PC-9 (cell line): ENCODE measurements at regions not wholly inside any gene's neighbourhood (a gene's known extent, or its start where the extent isn't known, plus 50 kb on each side); places are given as distances from the start of the nearest gene placed in this dataset.

ENCODE experiments used
- CTCF ChIP-seq: fragments of 200-600 bp; sonication (generic); conservative IDR thresholded peaks from 2 replicates; pipeline ENCODE4 v1.6.1; 2017; ENCODE audit warnings: mixed run types, antibody characterized with exemption, mild to moderate bottlenecking, moderate library complexity
- EZH2 ChIP-seq: fragments of 200-600 bp; sonication (generic); IDR thresholded peaks from 2 replicates; pipeline ENCODE4 v1.8.0; 2017; ENCODE audit warnings: antibody characterized with exemption, low read depth

DNA sequence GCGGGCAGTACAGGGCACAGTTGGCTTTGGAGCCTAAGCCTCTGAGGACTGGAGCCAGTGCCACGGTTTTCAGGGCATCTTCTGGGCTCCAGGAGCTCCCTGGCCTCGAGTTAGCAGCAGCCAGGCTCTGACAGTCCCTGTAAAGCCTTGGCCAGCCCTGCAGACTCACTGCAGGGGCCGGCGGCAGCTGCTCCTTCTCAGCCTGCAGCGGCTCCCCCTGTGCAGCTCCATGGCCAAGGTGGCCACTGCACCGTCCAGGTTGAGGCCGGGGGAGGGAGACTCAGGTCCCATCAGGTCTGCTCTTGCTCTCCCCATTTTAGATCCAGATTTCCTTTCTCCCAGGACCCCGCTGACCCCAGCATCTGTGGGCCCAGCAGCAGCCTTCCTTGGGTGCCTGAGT is 1461.1 kb downstream of the BRD1 start:
- TF ChIP-seq CTCF: no peak
- no peak for TF ChIP-seq EZH2
